ENCODE measurements at regions not wholly inside any gene's neighbourhood (a gene's known extent, or its start where the extent isn't known, plus 50 kb on each side); places are given as distances from the start of the nearest gene placed in this dataset.

GRCh38 chr7:17651341-17651740 lies 289.0 kb downstream of the SNX13 start:
- TF ChIP-seq CTCF (IDR thresholded peaks at IDR 0.05) (no peak), POLR2A (IDR thresholded peaks at IDR 0.05) (no peak), POLR2AphosphoS5 (IDR thresholded peaks at IDR 0.05) (no peak), EP300 (IDR thresholded peaks at IDR 0.05; ENCODE audit: low read depth) (no peak)
